ENCODE measurements at regions not wholly inside any gene's neighbourhood (a gene's known extent, or its start where the extent isn't known, plus 50 kb on each side); places are given as distances from the start of the nearest gene placed in this dataset.
"Not testable (repeated sequence)": the region's sequence is repeated elsewhere in the genome, so short reads cannot be mapped to it uniquely, and the experiment has no call there.

- TF ChIP-seq POLR2A (IDR thresholded peaks at IDR 0.05) (no peak), CTCF (IDR thresholded peaks at IDR 0.05 in 4 of 5, conservative IDR thresholded peaks at IDR 0.05 in 1 of 5) (no peak)
- H3K27me3 ChIP-seq: no peaks in the 10 kb centered on the region
- H3K36me3 ChIP-seq: no peaks in the 10 kb centered on the region
- no peaks in the 10 kb centered on the region for H3K9me3 ChIP-seq
- H3K4me3 ChIP-seq: no peak overlapping the region
- no peak overlapping the region for H3K27ac ChIP-seq
- DNase-seq (no peak), ATAC-seq (no peak)
- in situ Hi-C loops (cut with MboI; ENCODE audit: low sequenced_read_pairs in 4 of 4): no loop called here
- H3K4me1 ChIP-seq: no peaks in the 10 kb centered on the region
- intact Hi-C loops (cut with DNase I; ENCODE audit: low total_unique reads): no loop called here
Observed at GRCh38 chr17:31733326-31733725, 125.7 kb downstream of the COPRS start.

GRCh38 chr17:31731585-31732154 is 127.4 kb downstream of the COPRS start:
- H3K4me3 ChIP-seq; in situ Hi-C loops (cut with MboI; ENCODE audit: low sequenced_read_pairs in 4 of 4); H3K9me3 ChIP-seq; H3K27me3 ChIP-seq; intact Hi-C loops (cut with DNase I; ENCODE audit: low total_unique reads); ATAC-seq; H3K4me1 ChIP-seq; H3K27ac ChIP-seq; DNase-seq; H3K36me3 ChIP-seq: not testable (repeated sequence)

- Histone ChIP-seq H3K27me3 (no peaks in the 10 kb centered on the region), H3K4me3 (no peak overlapping the region), H3K36me3 (no peaks in the 10 kb centered on the region), H3K27ac (no peak overlapping the region), H3K9me3 (no peaks in the 10 kb centered on the region), H3K4me1 (no peaks in the 10 kb centered on the region)
- DNase-seq (no peak), ATAC-seq (no peak)
- intact Hi-C loops (cut with DNase I; ENCODE audit: low total_unique reads) (no loop called here), in situ Hi-C loops (cut with MboI; ENCODE audit: low sequenced_read_pairs in 4 of 4) (no loop called here)
- TF ChIP-seq POLR2A (IDR thresholded peaks at IDR 0.05): no peak
- no peak for TF ChIP-seq CTCF (IDR thresholded peaks at IDR 0.05 in 4 of 5, conservative IDR thresholded peaks at IDR 0.05 in 1 of 5)
Observed at GRCh38 chr17:31731118-31731517, 127.9 kb downstream of the COPRS start.

GRCh38 chr17:31726980-31727427 is 132.0 kb downstream of the COPRS start:
- peaks cover 0 to 2% of the 10 kb centered on the region in 2 donors for H3K4me1 ChIP-seq
- no peaks in the 10 kb centered on the region for H3K36me3 ChIP-seq
- in situ Hi-C loops (cut with MboI; ENCODE audit: low sequenced_read_pairs in 4 of 4) (no loop called here), intact Hi-C loops (cut with DNase I; ENCODE audit: low total_unique reads) (no loop called here)
- no peak overlapping the region for H3K27ac ChIP-seq
- H3K27me3 ChIP-seq: no peaks in the 10 kb centered on the region
- H3K4me3 ChIP-seq: no peak overlapping the region
- ATAC-seq (no peak), DNase-seq (no peak)
- H3K9me3 ChIP-seq: no peaks in the 10 kb centered on the region
- no peak for TF ChIP-seq POLR2A (IDR thresholded peaks at IDR 0.05)
- TF ChIP-seq CTCF (IDR thresholded peaks at IDR 0.05 in 4 of 5, conservative IDR thresholded peaks at IDR 0.05 in 1 of 5): no peak

GRCh38 chr17:31724619-31725018 is 134.4 kb downstream of the COPRS start:
- intact Hi-C loops (cut with DNase I; ENCODE audit: low total_unique reads) (no loop called here), in situ Hi-C loops (cut with MboI; ENCODE audit: low sequenced_read_pairs in 4 of 4) (no loop called here)
- no peaks in the 10 kb centered on the region for H3K9me3 ChIP-seq
- H3K27me3 ChIP-seq: no peaks in the 10 kb centered on the region
- H3K4me3 ChIP-seq: no peak overlapping the region
- H3K27ac ChIP-seq: no peak overlapping the region
- TF ChIP-seq POLR2A (IDR thresholded peaks at IDR 0.05) (no peak), CTCF (IDR thresholded peaks at IDR 0.05 in 4 of 5, conservative IDR thresholded peaks at IDR 0.05 in 1 of 5) (no peak)
- ATAC-seq (no peak), DNase-seq (no peak)
- no peaks in the 10 kb centered on the region for H3K36me3 ChIP-seq
- H3K4me1 ChIP-seq: peaks cover 2 to 7% of the 10 kb centered on the region in 2 donors

Measured in gastrocnemius medialis (tissue), 4 donors.